ENCODE measurements at regions not wholly inside any gene's neighbourhood (a gene's known extent, or its start where the extent isn't known, plus 50 kb on each side); places are given as distances from the start of the nearest gene placed in this dataset.

DNA sequence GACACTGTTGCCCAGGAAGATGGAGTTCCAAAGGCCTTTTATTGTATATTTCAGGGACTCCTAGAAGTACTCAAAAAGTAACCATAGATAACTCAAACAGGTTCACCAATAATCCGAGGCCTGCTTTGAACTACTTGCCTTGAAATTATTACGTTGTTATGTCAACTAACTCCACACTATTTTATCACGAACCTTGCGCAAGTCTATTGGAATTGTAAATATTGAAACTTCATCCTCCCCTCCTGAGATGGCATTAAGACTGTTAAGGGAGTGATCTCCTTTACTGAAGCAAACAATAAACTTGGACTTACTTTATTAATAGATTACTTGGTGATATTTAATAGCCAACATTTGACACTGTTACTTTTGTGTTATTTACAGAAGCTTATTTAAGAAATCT, 199.6 kb upstream of the GADL1 start:
- Histone ChIP-seq H3K36me3 (ENCODE audit: insufficient read depth) (no peaks in the 10 kb centered on the region), H3K79me2 (replicated peaks; ENCODE audit: insufficient read depth) (no peaks in the 10 kb centered on the region), H3K27ac (ENCODE audit: low read depth) (no peak overlapping the region), H3F3A (replicated peaks; ENCODE audit: low read depth) (no peaks in the 10 kb centered on the region), H3K4me1 (ENCODE audit: insufficient read depth) (no peaks in the 10 kb centered on the region), H3K4me3 (no peak overlapping the region), H2AFZ (no peak overlapping the region), H3K4me2 (no peak overlapping the region), H3K9me2 (ENCODE audit: insufficient read depth) (peaks cover 11% of the 10 kb centered on the region; the same call in 1 of the 2 replicates), H4K20me1 (replicated peaks; ENCODE audit: insufficient read depth) (no peaks in the 10 kb centered on the region), H3K27me3 (ENCODE audit: insufficient read depth) (no peaks in the 10 kb centered on the region)
- DNase-seq (ENCODE audit: low spot score) (no peak), ATAC-seq (no peak)
- H3K36me3 Mint-ChIP-seq (ENCODE audit: low read depth): no peaks in the 10 kb centered on the region
- peaks cover 2% of the 10 kb centered on the region; the same call in 1 of the 3 replicates for H3K4me1 Mint-ChIP-seq
- no peak overlapping the region for H3K27ac Mint-ChIP-seq
- no peaks in the 10 kb centered on the region for H3K27me3 Mint-ChIP-seq (ENCODE audit: insufficient read depth, low read depth, poor library complexity)
- no peaks in the 10 kb centered on the region for H3K9me3 Mint-ChIP-seq
- no peak overlapping the region for H3K4me3 Mint-ChIP-seq
- TF ChIP-seq NANOG (IDR thresholded peaks at IDR 0.05; ENCODE audit: borderline replicate concordance) (no peak), EZH2 (IDR thresholded peaks at IDR 0.05; ENCODE audit: low read depth, unreplicated experiment) (no peak), JUNB (IDR thresholded peaks at IDR 0.05; ENCODE audit: unreplicated experiment) (no peak)

DNA sequence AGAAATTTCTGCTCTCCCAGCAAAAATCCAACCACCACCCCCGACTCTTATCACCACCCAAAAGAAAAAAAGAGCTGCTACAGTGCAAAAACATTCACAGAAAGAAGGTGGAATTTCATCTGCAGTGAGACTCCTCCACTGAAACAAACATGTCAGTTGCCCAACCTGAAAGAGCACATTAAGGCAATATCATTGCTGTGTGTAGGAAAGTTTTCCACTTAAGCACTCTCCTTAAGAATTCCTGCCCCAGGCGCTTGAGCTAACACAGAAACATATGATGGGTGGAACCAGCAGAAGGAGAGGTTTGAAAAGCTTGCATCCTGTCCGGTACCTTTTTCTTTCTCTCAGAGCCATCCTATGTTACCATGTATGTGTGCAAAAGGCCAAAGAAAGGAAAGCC, 200.8 kb upstream of the GADL1 start:
- no peaks in the 10 kb centered on the region for H3K36me3 Mint-ChIP-seq (ENCODE audit: low read depth)
- peaks cover 2% of the 10 kb centered on the region; the same call in 1 of the 3 replicates for H3K4me1 Mint-ChIP-seq
- H3F3A ChIP-seq (replicated peaks; ENCODE audit: low read depth): no peaks in the 10 kb centered on the region
- no peaks in the 10 kb centered on the region for H3K79me2 ChIP-seq (replicated peaks; ENCODE audit: insufficient read depth)
- ATAC-seq: no peak
- H3K4me3 Mint-ChIP-seq: no peak overlapping the region
- H3K27ac Mint-ChIP-seq: no peak overlapping the region
- no peaks in the 10 kb centered on the region for H3K36me3 ChIP-seq (ENCODE audit: insufficient read depth)
- no peaks in the 10 kb centered on the region for H3K9me3 Mint-ChIP-seq
- H3K4me1 ChIP-seq (ENCODE audit: insufficient read depth): no peaks in the 10 kb centered on the region
- H3K27me3 ChIP-seq (ENCODE audit: insufficient read depth): no peaks in the 10 kb centered on the region
- H3K27ac ChIP-seq (ENCODE audit: low read depth): no peak overlapping the region
- no peak for DNase-seq (ENCODE audit: low spot score)
- no peaks in the 10 kb centered on the region for H3K27me3 Mint-ChIP-seq (ENCODE audit: insufficient read depth, low read depth, poor library complexity)
- H3K4me3 ChIP-seq: no peak overlapping the region
- no peak overlapping the region for H3K4me2 ChIP-seq
- H4K20me1 ChIP-seq (replicated peaks; ENCODE audit: insufficient read depth): no peaks in the 10 kb centered on the region
- H3K9me2 ChIP-seq (ENCODE audit: insufficient read depth): peaks cover 11% of the 10 kb centered on the region; the same call in 1 of the 2 replicates
- H2AFZ ChIP-seq: no peak overlapping the region
- TF ChIP-seq ZNF114 (CRISPR knock-in tag; IDR thresholded peaks at IDR 0.05): no peak
- no peak for TF ChIP-seq POLR2AphosphoS5 (IDR thresholded peaks at IDR 0.05; ENCODE audit: low read depth)
- TF ChIP-seq, protein P1, sequence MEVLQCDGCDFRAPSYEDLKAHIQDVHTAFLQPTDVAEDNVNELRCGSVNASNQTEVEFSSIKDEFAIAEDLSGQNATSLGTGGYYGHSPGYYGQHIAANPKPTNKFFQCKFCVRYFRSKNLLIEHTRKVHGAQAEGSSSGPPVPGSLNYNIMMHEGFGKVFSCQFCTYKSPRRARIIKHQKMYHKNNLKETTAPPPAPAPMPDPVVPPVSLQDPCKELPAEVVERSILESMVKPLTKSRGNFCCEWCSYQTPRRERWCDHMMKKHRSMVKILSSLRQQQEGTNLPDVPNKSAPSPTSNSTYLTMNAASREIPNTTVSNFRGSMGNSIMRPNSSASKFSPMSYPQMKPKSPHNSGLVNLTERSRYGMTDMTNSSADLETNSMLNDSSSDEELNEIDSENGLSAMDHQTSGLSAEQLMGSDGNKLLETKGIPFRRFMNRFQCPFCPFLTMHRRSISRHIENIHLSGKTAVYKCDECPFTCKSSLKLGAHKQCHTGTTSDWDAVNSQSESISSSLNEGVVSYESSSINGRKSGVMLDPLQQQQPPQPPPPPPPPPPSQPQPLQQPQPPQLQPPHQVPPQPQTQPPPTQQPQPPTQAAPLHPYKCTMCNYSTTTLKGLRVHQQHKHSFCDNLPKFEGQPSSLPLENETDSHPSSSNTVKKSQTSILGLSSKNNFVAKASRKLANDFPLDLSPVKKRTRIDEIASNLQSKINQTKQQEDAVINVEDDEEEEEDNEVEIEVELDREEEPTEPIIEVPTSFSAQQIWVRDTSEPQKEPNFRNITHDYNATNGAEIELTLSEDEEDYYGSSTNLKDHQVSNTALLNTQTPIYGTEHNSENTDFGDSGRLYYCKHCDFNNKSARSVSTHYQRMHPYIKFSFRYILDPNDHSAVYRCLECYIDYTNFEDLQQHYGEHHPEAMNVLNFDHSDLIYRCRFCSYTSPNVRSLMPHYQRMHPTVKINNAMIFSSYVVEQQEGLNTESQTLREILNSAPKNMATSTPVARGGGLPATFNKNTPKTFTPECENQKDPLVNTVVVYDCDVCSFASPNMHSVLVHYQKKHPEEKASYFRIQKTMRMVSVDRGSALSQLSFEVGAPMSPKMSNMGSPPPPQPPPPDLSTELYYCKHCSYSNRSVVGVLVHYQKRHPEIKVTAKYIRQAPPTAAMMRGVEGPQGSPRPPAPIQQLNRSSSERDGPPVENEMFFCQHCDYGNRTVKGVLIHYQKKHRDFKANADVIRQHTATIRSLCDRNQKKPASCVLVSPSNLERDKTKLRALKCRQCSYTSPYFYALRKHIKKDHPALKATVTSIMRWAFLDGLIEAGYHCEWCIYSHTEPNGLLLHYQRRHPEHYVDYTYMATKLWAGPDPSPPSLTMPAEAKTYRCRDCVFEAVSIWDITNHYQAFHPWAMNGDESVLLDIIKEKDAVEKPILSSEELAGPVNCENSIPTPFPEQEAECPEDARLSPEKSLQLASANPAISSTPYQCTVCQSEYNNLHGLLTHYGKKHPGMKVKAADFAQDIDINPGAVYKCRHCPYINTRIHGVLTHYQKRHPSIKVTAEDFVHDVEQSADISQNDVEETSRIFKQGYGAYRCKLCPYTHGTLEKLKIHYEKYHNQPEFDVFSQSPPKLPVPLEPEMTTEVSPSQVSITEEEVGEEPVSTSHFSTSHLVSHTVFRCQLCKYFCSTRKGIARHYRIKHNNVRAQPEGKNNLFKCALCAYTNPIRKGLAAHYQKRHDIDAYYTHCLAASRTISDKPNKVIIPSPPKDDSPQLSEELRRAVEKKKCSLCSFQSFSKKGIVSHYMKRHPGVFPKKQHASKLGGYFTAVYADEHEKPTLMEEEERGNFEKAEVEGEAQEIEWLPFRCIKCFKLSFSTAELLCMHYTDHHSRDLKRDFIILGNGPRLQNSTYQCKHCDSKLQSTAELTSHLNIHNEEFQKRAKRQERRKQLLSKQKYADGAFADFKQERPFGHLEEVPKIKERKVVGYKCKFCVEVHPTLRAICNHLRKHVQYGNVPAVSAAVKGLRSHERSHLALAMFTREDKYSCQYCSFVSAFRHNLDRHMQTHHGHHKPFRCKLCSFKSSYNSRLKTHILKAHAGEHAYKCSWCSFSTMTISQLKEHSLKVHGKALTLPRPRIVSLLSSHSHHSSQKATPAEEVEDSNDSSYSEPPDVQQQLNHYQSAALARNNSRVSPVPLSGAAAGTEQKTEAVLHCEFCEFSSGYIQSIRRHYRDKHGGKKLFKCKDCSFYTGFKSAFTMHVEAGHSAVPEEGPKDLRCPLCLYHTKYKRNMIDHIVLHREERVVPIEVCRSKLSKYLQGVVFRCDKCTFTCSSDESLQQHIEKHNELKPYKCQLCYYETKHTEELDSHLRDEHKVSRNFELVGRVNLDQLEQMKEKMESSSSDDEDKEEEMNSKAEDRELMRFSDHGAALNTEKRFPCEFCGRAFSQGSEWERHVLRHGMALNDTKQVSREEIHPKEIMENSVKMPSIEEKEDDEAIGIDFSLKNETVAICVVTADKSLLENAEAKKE (CRISPR knock-in tag; IDR thresholded peaks at IDR 0.05): no peak
- TF ChIP-seq STAT1 (IDR thresholded peaks at IDR 0.05; ENCODE audit: unreplicated experiment): no peak
- TF ChIP-seq ZNF331 (CRISPR knock-in tag; IDR thresholded peaks at IDR 0.05; ENCODE audit: low read depth): no peak
- TF ChIP-seq, protein P2, sequence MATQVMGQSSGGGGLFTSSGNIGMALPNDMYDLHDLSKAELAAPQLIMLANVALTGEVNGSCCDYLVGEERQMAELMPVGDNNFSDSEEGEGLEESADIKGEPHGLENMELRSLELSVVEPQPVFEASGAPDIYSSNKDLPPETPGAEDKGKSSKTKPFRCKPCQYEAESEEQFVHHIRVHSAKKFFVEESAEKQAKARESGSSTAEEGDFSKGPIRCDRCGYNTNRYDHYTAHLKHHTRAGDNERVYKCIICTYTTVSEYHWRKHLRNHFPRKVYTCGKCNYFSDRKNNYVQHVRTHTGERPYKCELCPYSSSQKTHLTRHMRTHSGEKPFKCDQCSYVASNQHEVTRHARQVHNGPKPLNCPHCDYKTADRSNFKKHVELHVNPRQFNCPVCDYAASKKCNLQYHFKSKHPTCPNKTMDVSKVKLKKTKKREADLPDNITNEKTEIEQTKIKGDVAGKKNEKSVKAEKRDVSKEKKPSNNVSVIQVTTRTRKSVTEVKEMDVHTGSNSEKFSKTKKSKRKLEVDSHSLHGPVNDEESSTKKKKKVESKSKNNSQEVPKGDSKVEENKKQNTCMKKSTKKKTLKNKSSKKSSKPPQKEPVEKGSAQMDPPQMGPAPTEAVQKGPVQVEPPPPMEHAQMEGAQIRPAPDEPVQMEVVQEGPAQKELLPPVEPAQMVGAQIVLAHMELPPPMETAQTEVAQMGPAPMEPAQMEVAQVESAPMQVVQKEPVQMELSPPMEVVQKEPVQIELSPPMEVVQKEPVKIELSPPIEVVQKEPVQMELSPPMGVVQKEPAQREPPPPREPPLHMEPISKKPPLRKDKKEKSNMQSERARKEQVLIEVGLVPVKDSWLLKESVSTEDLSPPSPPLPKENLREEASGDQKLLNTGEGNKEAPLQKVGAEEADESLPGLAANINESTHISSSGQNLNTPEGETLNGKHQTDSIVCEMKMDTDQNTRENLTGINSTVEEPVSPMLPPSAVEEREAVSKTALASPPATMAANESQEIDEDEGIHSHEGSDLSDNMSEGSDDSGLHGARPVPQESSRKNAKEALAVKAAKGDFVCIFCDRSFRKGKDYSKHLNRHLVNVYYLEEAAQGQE (IDR thresholded peaks at IDR 0.05; ENCODE audit: unreplicated experiment): no peak
- TF ChIP-seq NANOG (IDR thresholded peaks at IDR 0.05; ENCODE audit: borderline replicate concordance): no peak
- no peak for TF ChIP-seq EZH2phosphoT487 (IDR thresholded peaks at IDR 0.05; ENCODE audit: unreplicated experiment)
- TF ChIP-seq, protein P3, sequence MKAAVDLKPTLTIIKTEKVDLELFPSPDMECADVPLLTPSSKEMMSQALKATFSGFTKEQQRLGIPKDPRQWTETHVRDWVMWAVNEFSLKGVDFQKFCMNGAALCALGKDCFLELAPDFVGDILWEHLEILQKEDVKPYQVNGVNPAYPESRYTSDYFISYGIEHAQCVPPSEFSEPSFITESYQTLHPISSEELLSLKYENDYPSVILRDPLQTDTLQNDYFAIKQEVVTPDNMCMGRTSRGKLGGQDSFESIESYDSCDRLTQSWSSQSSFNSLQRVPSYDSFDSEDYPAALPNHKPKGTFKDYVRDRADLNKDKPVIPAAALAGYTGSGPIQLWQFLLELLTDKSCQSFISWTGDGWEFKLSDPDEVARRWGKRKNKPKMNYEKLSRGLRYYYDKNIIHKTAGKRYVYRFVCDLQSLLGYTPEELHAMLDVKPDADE (IDR thresholded peaks at IDR 0.05): no peak
